ENCODE measurements at regions not wholly inside any gene's neighbourhood (a gene's known extent, or its start where the extent isn't known, plus 50 kb on each side); places are given as distances from the start of the nearest gene placed in this dataset.

DNA sequence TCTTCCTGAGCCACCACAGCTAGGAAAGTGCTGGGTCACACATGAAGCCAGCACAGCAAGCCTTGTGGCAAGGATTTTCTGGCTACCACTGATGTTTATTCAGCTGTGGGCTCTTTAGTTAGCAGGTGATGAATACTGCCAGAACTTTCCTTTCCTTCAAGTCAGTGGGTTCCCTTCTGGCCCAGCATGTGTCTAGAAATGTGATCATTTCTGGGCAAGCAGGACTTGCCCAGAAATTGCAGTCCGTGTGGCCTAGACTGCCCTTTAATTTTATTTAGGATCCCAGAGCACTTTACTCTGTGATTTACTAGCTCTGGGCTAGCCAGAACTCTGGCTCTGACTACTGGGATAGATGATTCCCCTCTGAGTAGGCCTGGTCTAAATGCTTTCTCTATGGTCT lies 397.5 kb downstream of the ZIC4 start:
- TF ChIP-seq POLR2AphosphoS5 (IDR thresholded peaks at IDR 0.05; ENCODE audit: low read depth, low read length): no peak
- no peak for TF ChIP-seq SIN3A (IDR thresholded peaks at IDR 0.05; ENCODE audit: borderline replicate concordance, insufficient read depth, low read length)
- no peak for TF ChIP-seq TAF1 (IDR thresholded peaks at IDR 0.05; ENCODE audit: borderline replicate concordance, insufficient read depth, low read length)

Measured in PFSK-1 (cell line).